HG02885 (cell line): ENCODE measurements at regions not wholly inside any gene's neighbourhood (a gene's known extent, or its start where the extent isn't known, plus 50 kb on each side); places are given as distances from the start of the nearest gene placed in this dataset.
"Not testable (repeated sequence)": the region's sequence is repeated elsewhere in the genome, so short reads cannot be mapped to it uniquely, and the experiment has no call there.

Source experiments
- ATAC-seq: cut with Tn5 transposase; IDR thresholded peaks from one replicate; pipeline ENCODE4 v1.9.1; 2021; ENCODE audit warnings: mild to moderate bottlenecking; ENCODE audit not compliant: unreplicated experiment, poor library complexity

DNA sequence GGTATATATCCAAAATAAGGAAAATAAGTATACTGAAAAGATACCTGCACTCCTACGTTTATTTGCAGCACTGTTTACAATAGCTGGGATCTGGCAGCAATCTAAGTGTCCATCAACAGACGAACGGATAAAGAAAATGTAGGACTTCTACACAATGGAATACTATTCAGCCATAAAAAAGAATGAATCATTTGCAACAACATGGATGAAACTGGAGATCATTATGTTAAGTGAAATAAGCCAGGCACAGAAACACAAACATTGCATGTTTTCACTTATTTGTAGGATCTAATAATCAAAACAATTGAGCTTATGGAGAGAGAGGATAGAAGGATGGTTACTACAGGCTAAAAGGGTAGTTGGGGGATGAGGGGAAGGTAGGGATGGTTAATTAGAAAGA lies 494.0 kb downstream of the UQCRFS1 start:
- ATAC-seq: no peak

GRCh38 chr19:28715157-28715556 lies 497.8 kb downstream of the UQCRFS1 start:
- no peak for ATAC-seq

GRCh38 chr19:28711411-28711810 lies 501.5 kb downstream of the UQCRFS1 start:
- no peak for ATAC-seq

- ATAC-seq: no peak
Measured at GRCh38 chr19:28710278-28710677, 502.7 kb downstream of the UQCRFS1 start.

DNA sequence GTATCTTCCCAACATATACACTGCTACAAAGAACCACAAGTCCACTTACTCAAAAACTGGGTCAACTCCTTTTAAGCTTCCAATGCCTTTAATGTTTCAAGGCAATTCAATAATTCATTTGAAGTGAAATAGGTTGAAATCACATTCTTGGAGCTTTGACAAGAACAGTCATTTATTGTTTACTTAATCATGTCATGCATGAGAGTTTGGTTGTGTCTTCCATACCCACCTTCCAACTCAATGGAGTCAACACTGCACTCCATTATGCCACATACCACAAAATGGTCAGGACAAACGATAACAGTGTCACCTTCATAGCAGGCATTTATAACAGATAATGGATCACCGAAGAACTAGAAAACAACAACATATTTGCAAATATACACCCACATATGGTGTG lies 506.3 kb downstream of the UQCRFS1 start:
- ATAC-seq: no peak

DNA sequence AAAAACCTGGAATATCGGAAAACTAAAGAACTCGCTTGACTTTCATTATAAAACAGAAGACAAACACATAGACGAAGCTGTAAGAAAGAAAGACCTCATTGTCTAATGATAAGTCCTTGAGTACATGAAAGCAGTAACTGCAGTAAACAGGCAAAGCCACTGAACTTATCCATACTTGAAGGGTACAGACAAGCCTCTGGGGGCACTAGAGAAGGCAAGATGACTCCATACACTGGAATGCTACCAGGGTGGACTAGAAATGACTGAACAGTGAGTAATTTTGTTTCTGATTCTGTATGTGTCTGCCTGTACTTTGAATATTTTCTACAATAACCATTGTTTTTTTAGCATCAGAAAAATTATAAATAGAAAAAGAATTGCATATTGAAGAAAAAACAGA lies 507.9 kb downstream of the UQCRFS1 start:
- no peak for ATAC-seq

GRCh38 chr19:28703400-28703956 lies 509.5 kb downstream of the UQCRFS1 start:
- ATAC-seq: no peak

GRCh38 chr19:28701491-28701890 lies 511.5 kb downstream of the UQCRFS1 start:
- ATAC-seq: no peak

GRCh38 chr19:28700176-28700575 lies 512.8 kb downstream of the UQCRFS1 start:
- ATAC-seq: no peak

DNA sequence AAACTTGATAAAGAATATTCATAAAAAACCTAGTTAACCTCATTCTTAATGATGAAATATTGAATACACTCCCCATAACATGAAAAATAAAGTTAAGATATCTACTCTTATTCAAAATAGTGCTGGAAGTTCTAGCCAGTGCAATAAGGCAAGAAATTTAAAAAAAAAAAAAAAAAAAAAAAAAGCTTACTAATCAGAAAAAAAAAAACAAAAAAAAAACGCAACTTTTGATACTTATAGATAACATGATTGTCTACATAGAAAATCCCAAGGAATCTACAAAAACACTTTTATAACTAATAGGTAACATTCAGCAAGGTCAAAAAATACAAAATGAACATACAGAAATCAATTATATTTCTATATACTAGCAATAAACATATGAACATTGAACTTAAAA lies 515.6 kb downstream of the UQCRFS1 start:
- no peak for ATAC-seq

- ATAC-seq: no peak
Measured at GRCh38 chr19:28694812-28695211, 518.1 kb downstream of the UQCRFS1 start.

- ATAC-seq: no peak
Measured at GRCh38 chr19:28691683-28692082, 521.3 kb downstream of the UQCRFS1 start.

DNA sequence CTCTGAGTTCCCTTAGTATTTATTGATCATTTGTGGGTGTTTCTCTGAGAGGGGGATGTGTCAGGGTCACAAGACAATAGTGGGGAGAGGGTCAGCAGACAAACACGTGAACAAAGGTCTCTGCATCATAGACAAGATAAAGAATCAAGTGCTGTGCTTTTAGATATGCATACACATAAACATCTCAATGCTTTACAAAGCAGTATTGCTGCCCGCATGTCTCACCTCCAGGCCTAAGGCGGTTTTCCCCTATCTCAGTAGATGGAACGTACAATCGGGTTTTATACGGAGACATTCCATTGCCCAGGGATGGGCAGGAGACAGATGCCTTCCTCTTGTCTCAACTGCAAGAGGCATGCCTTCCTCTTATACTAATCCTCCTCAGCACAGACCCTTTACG lies 523.5 kb downstream of the UQCRFS1 start:
- not testable (repeated sequence) for ATAC-seq

- ATAC-seq: no peak
Measured at GRCh38 chr19:28687296-28687695, 525.7 kb downstream of the UQCRFS1 start.

DNA sequence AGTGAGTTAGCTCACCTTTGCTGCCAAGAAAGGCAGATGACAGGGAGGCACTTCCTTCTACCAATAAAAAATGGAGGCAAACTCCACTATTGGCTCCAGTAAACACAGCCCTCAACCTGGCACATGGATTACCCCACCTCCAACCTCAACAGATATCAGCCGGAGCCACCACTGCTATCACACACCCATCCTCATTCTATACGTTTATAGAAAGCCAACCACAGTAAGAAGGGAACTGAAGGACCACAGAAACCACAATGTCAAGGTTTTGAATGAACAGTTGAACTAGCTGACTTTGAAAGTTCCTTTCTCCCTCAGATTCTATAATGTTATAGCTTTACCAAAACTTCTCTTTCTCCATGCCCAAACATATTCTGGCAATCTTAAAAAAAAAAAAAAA lies 526.2 kb downstream of the UQCRFS1 start:
- no peak for ATAC-seq

DNA sequence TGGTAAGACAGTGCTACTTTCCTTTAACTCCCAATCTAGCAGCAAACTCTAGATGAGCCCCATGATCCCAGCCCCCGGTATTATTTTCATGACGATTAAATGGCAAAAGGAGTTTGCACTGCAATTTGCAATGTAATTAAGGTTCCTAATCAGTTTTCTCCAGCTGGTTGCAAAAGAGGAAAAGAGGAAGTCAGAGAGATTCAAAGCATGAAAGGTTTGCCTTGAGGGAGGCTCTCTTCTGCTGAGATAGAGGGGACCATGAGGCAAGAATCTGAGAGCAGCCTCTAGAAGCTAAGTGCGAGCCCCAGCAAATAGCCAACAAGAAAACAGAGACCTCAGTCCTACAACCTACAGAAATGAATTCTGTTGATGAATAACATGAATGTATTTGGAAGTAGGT lies 527.1 kb downstream of the UQCRFS1 start:
- ATAC-seq: no peak

DNA sequence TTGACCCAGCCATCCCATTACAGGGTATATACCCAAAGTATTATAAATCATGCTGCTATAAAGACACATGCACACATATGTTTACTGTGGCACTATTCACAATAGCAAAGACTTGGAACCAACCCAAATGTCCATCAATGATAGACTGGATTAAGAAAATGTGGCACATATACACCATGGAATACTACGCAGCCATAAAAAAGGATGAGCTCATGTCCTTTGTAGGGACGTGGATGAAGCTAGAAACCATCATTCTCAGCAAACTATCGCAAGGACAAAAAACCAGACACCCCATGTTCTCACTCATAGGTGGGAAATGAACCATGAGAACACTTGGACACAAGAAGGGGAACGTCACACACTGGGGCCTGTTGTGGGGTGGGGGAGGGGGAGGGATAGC lies 527.9 kb downstream of the UQCRFS1 start:
- ATAC-seq: not testable (repeated sequence)

GRCh38 chr19:28680111-28680510 lies 532.8 kb downstream of the UQCRFS1 start:
- ATAC-seq: no peak

- ATAC-seq: no peak
Measured at GRCh38 chr19:28670836-28671235, 542.1 kb downstream of the UQCRFS1 start.

GRCh38 chr19:28669804-28670203 lies 543.1 kb downstream of the UQCRFS1 start:
- no peak for ATAC-seq

DNA sequence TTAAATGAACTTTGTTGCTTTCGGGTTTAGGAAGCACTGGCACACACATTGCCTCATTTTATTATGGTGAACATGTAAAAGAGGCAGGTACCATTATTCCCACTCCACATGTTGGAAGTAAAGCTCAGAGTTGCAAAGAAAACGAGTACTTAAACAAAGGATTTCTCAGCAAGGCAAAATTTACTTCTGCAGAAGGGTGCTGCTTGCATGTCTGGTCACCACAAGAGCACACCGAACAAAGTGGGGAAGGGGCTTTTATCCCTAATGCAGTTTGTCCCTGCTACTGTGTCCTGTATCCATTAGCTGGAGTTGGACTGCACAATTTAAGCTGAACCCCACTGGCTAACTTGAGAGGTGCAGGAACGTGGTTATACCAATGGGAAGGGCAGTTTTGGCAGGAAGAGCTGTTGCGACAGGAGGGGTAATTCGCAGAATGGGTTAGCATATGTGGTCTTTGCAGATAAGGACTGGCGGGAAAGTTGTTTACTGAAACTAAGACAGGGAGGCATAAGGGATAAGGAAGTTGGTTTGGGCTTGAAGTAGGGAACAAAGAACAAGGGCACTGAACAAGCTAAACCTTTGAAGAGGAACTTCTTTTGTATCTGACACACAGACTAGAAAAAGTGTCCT lies 545.5 kb downstream of the UQCRFS1 start:
- ATAC-seq: no peak

DNA sequence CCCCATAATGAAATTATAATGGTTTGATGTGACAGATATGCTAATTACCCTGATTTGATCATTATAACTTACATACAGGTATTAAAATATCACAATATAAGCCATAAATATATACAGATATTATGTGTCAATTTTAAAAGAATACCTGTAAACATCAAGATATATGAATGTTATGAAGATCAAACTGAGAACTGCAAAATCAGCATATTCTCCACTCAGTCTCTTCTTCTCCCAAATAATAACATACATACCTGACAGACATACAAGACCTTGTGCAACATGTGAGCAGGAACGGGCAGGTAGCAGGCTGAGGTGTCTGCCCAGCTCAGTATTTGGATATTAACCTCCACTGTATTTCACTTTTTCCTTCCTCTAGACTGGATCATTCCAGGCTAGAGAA lies 547.2 kb downstream of the UQCRFS1 start:
- no peak for ATAC-seq
